Amniotic stem cell (primary cell): ENCODE measurements at regions not wholly inside any gene's neighbourhood (a gene's known extent, or its start where the extent isn't known, plus 50 kb on each side); places are given as distances from the start of the nearest gene placed in this dataset.
"Not testable (repeated sequence)": the region's sequence is repeated elsewhere in the genome, so short reads cannot be mapped to it uniquely, and the experiment has no call there.

Source experiments
- DNase-seq: peaks from one replicate; lab custom pipeline; 2025; lab: John Stamatoyannopoulos, UW

GRCh38 chr17:37828651-37829124 is 83.8 kb upstream of the HNF1B start:
- no peak for DNase-seq

DNA sequence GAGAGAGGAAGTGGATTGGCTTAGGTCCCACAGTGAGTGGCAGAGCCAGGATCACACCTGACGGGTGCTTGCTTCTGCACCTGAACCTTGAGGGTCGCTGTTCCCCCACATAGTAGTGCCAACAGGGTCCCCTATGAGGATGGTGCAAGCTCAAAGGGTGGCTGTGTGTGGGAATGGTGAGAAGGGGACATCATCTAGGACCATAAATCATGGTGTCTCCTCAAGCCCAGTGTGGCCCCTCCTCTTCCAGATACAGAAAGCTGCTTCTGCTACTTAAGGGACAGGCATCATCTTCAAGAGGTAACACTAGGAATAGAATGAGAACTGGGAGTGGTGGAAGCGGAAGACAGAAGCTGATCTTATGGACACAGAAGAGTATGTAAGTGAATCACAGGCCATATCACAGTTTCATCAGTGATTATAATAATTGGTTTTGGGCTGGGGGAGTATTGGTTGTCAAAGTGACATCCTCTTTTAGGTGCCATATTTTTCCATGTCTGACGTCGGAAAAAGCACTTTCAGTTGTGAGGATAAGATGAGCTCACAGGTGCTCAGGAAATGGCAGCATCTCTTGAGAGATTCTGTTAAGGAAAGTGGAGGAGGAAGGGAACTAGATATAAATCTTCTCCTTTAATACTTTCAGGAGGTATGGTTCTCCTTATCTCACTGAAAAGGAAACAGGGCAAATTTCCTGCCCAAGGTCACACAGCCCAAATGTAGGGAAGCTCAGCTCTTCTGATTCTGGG is 83.2 kb upstream of the HNF1B start:
- no peak for DNase-seq

DNA sequence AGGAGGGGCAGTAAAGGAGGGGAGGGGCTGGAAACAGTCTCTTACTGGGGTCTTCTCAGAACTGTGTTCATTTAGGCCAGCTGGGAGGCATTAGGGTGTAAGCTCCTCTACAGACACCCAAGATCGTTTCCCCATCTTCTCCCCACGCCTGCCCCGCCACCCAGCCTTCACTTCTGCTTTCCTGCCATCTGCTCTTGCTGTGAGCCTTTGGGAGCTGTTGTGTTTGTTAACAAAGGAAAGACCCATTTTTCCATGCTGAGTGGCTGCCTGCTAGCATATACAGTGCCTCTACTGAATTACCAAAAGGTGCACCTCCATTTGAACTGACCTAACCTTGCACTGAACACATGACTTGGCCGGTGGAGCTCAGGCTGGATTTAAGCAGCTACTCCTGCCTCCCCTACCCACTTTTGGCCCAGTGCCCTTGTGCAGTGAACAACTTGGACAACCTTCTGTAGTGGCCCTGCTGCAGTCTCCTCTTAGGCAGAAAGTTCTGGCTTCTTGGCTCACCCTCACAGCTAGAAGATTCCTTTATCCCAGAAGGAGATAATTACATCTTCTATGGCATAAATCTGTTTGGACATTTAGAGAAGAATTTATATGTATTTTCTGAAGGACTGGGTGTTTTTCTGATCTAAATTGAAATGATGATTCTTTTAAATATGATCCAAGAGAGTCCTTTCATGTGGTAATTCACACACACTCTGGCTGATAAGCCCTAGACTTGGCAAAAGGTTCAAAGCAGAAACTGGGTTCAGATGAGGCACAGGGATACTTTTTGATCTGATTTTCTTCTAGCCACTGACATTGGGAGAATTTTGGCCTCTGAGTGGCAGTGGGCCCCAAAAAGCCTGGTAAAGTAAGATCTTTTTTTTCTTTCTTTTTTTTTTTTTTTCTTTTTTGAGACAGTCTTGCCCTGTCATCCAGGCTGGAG is 81.9 kb upstream of the HNF1B start:
- no peak for DNase-seq

- DNase-seq = no peak
These were observed 81.0 kb upstream of the HNF1B start for GRCh38 chr17:37825851-37826250.

DNA sequence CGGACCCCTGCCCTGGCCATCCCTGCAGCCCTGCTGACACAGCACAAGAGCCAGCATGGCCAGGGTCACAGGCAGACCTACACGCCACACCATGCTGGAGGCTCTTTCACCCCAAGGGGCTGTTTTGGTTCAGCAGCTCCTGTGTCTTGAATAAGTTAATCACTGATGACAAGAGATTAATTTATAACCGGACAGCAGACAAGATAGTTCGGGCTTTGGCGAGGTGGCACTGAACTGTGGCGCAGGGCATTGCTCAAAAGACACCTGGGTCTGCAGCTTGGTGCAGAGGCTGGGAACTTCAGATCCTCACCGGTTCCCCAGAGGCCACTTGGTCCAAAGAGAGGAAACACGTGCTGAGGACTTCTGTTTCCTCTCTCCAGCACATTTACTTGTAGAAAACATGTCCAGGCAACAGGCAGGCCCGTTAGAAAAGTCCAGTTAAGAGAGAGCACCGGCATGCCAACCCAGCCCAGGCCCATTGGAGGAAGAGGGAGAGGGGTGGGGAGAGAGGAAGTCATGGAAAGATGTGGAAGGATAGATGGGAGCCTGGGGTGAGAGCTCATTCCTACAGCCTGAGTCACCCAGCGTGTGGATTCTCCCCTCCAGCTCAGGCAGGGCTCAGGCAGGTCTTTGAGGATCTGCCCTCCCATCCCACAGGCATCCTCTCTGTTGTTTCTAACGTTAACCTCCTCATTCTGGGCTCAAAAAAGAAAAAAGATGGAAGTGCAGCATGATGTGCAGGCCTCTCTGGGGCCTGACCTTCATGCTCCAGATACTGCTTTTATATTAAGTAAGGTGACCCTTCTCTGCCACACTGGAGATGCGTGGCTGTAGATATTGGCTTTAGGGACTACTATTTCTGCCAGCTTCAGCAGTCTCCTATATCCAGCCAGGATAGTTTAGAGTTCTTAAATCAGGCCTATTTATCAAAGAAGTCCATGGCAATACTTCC is 80.0 kb upstream of the HNF1B start:
- DNase-seq = peak; percentile 43

- no peak for DNase-seq
These were observed 79.1 kb upstream of the HNF1B start for GRCh38 chr17:37823996-37824395.

DNA sequence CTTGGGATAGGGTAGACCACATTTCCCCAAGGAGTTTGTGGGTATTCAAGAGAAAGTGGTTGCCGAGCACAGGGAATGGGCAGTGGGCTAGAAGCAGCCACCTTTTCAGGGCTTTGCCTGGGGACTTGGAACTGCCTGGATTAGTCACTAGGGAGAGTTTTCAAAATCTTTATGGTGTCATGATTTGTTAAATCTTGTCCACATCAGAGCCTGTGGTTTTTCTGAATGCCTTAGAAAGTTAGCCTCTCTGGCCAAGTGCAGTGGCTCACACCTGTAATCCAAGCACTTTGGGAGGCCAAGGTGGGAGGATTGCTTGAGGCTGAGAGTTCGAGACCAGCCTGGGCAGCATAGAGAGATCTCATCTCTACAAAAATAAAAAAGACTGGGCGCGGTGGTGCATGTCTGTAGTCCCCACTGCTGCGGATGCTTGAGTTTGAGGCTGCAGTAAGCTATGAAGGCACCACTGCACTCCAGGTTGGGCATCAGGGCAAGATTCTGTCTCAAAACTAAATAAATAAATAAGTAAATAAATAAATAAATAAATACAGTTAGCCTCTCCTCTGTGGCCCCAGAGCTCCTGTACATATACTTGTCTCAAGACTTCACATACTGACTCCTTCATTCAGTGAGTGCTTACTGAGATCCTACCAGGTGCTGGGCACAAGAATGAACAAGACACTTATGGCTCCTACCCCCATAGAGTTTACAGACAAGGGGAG is 76.3 kb upstream of the HNF1B start:
- DNase-seq = no peak

DNA sequence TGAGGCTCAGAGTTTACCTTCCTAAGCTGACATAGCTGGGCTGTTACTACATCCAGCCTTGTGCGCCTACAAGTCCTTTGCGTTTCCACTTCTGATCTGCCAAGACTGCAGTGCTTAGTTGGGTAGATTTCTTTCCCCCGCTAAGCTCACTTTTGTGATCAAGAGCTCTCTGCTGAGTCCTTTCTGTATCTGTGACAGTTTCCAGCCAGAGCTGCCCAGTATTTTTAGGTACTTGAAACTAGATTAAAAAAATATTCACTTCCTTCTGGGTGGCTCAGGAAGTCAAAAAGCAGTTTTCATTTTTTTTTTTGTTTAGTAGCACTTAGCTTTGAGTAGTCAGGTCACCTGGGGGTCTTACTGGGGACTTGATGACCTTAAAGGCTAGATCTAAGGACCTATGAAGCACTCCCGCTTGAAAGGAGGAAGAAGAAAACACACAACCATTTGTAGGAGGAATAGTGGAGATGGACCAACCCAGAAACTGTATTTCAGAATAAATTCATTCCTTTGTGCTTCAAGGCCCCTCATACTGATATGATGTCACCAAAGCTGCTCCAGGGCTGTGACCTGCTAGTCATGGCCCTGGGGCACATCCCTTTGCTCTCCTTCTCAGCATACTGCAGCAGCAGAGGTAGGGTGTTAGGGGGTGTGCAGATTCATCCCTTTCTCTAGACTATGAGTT is 75.6 kb upstream of the HNF1B start:
- DNase-seq = no peak

DNA sequence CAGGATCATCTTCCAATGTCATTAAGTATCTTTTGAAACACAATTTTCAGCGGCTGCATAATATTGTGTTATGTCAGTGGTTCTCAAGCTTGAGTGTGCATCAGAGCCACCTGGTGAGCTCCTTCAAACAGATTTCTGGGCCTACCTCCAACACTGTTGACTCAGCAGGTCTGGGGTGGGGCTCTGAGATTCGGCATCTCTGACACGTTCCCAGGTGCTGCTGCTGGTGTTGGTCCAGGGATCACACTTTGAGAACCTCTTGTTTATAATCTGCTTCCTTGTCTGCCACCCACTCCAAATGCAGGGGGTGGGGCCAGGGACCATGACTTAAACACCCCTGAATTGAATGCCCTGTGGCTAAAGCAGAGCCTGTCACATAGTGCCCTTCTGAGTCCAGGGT is 73.8 kb upstream of the HNF1B start:
- no peak for DNase-seq

- no peak for DNase-seq
These were observed 72.1 kb upstream of the HNF1B start for GRCh38 chr17:37816950-37817349.

GRCh38 chr17:37815536-37815935 is 70.7 kb upstream of the HNF1B start:
- DNase-seq = no peak

GRCh38 chr17:37813751-37814150 is 68.9 kb upstream of the HNF1B start:
- DNase-seq = peak; percentile 72

DNA sequence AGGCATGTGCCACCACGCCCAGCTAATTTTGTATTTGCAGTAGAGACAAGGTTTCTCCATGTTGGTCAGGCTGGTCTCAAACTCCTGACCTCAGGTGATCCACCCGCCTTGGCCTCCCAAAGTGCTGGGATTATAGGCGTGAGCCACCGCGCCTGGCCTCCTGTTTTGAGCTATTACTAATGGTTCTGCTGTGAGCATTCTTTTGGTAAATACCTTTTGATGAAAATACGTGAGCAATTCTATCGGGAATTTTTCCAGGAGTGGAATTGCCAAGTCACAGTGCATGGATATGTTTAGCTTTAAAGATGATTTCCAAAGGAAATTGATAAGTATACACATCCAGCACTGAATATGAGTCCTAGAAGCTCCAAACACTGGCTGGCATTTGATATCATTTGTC is 64.0 kb upstream of the HNF1B start:
- DNase-seq = not testable (repeated sequence)

GRCh38 chr17:37802712-37803416 is 58.0 kb upstream of the HNF1B start:
- no peak for DNase-seq

DNA sequence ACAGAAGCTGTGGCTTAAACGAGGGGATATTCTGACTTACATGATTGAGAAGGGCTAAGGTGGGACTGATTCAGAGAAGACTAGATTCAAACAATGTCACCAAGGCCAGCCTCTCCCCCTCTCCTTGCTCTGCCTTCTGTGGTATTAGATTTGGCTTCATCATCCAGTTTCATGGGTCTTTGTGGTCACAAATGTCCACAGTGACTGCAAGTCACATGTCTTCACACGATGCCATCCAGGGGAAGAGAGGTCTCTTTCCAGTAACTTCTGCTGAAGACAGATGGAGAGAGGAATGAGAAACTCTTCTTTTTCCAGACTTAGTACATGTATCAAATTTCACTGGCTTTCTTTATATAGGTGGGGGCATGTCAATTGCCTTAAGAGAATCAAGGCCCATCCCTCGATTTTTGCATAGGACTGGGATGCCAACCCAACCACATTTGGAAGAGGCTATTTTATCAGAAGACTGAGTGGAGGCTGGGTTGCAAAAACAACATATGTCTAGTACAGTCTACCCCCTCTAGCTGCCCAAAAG is 57.3 kb upstream of the HNF1B start:
- DNase-seq = no peak

DNA sequence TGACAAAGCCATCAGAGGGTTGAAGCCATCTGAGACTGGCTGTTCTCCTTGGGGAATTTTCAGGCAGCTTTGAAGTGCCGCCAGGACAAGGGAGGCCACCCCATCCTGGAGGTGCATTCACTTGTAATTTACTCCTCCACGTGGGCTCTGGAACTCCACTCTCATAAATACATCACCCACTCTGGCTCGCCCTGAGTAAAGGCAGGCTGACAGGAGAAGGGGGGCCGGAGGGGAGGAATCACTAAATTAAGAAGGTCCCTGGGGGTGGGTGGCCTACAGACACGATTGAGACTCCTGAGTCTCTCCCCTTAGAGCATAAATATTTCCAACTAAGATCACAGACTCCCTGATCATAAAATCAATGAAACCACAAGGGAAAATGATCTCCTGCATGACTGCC is 56.3 kb upstream of the HNF1B start:
- DNase-seq = no peak

GRCh38 chr17:37797206-37797605 is 52.3 kb upstream of the HNF1B start:
- DNase-seq = no peak

- no peak for DNase-seq
These were observed 51.2 kb upstream of the HNF1B start for GRCh38 chr17:37796076-37796475.
